ENCODE measurements at regions not wholly inside any gene's neighbourhood (a gene's known extent, or its start where the extent isn't known, plus 50 kb on each side); places are given as distances from the start of the nearest gene placed in this dataset.

- TF ChIP-seq CTCF (IDR thresholded peaks at IDR 0.05; ENCODE audit: insufficient read depth, low read length) = no peak
- TF ChIP-seq REST (IDR thresholded peaks at IDR 0.05; ENCODE audit: insufficient replicate concordance, low read depth) = no peak
- TF ChIP-seq POLR2AphosphoS5 (IDR thresholded peaks at IDR 0.05; ENCODE audit: low read depth) = no peak
- TF ChIP-seq GABPA (IDR thresholded peaks at IDR 0.05; ENCODE audit: low read depth) = no peak
- TF ChIP-seq SPI1 (IDR thresholded peaks at IDR 0.05; ENCODE audit: borderline replicate concordance, low read depth) = no peak
Observed at GRCh38 chr2:64225491-64225890, 81.3 kb upstream of the PELI1 start.
